Dermis blood vessel endothelial cell (primary cell): ENCODE measurements at regions not wholly inside any gene's neighbourhood (a gene's known extent, or its start where the extent isn't known, plus 50 kb on each side); places are given as distances from the start of the nearest gene placed in this dataset.
"Not testable (repeated sequence)": the region's sequence is repeated elsewhere in the genome, so short reads cannot be mapped to it uniquely, and the experiment has no call there.

Source experiments
- DNase-seq: peaks from one replicate; pipeline ENCODE4 v3.0.0; 2010

DNA sequence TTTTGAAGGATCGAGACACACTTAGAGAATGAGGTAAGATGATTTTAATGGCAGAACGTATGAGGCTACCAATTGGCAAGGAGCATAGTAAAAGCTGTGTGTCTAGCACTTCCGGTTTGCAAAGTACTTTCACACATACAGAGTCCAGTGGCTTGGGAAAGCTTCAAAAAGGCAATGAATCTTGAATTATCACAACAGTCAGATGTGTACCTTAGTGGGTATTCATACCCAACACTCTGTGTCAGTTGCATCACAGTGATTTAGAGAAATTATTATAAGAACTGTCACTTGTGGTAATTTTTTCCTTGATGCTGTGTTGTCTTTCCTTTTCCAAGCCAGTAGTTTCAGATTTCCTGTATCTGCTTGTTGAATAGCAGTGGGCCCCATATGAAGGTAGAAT lies 424.1 kb downstream of the PCNX1 start:
- peak; percentile 15 for DNase-seq

DNA sequence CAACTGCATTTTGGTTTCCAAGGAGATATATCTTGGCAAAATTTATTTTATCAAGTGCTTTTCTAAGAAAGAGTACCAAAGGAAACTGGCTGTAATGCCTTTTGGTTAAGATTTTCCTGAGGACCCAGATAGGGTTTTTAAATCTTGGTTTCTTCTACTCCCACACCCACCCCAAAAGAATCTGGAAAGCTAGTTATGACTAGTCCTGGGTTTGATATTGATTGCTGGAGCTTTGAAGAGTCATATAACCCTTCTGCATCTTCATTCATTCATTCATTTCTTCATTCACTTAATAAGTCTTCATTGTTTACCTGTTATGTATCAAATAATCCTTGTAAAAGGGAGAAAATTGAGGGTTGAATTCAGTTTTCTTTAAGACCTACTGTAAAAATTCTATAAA lies 425.2 kb downstream of the PCNX1 start:
- no peak for DNase-seq

DNA sequence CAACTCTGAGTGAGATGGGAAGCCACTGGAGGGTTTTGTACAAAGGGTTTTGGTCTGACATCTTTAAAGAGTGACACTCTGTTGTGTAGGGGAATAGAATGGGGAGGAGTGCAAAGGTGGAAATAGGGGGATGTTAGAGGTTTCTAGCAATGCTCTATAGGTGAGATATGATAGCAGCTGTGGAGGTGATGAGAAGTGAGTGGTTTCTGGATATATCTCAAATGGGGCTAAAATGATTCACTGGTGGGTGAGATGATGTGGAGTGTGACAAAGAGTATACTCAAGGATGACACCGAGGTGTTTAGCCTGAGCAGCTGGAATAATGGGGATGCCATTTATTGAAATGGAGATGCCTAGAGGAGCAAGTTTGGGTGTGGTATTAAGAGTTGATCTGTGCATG lies 426.4 kb downstream of the PCNX1 start:
- DNase-seq, result no peak

DNA sequence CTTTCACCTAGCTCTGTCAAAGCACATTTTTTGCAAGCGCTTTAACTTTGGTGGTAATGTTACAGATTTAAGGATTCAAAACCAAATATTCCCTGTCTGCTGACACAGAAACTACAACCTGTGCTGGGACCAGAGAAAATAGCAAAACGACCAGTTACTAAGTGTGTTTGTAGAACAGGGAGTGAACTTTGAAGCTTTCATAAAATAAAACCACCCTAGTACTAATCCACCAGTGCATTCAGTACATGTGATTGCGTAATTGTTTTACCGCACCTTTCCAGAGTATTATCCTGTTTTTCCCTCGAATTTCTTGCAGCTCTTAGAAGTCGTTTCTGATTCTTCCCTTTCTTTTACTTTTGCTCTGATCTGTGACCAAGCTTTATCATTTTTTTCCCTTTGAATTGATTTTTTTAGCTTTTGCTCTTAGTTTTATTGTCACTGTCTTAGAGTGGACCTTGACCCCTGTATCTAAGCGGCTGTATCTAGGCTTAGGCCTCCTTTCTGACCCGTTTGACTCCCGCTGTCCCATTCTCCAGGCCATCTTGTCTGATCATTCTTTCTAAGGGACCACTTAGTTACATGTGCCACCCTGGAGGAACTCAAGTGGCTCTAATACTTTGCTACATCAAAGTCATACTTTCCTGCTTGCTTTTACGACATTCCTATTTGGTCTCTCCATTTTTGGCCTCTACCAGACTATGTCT lies 429.4 kb downstream of the PCNX1 start:
- DNase-seq, result no peak

DNA sequence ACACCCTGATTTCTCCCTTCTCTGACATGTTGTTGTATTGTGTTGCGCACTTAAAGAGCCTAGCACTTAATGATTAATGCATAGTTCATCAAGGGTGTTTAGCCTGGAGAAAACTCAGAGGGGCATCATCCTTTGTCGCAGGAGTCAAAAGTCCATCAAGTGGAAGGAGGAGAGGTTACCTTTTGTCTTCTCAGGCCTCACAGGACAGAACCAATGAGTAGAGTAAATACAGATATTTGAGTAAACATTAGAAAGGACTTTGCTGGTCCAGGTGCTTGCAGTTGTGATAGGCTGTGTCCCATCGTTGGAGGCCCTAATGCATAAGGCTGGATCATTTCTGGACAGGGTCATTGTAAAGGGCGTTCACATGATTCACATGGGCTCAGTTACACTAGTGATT lies 430.9 kb downstream of the PCNX1 start:
- no peak for DNase-seq

DNA sequence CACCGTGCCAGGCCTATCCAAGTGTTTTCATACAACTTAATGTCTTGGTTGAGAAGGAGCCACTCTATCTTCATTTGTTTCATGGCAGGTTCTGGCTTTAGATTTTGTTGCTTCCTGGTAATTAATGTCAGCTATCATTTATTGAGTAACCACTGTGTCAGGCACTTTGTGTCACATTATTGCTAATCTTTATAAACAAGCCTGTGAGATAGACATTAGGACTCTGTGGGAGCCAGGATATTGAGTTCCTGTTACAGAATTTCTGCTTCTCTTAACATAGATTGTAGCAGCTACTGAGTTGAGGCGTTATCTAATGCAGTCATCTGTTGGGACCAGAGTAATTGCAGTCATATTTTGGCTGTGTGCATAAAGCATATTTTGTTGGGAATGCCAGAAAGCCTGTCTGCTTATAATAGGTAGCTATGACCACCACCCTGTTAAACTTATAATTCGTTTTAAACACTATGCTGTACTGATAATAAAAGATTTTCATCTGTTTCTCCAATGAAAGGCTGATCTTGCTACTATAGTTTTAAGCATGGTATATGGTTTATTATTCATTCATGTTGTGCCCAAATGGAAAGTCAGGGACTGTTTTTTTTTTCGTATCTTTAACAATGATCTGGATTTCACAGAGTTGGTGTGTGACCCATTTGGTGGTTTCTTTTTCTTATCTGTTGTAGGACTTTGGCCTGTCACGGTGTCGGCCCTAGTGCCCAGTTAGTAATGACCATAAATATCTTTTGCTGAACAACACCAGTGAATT lies 432.6 kb downstream of the PCNX1 start:
- DNase-seq, result peak; percentile 9

DNA sequence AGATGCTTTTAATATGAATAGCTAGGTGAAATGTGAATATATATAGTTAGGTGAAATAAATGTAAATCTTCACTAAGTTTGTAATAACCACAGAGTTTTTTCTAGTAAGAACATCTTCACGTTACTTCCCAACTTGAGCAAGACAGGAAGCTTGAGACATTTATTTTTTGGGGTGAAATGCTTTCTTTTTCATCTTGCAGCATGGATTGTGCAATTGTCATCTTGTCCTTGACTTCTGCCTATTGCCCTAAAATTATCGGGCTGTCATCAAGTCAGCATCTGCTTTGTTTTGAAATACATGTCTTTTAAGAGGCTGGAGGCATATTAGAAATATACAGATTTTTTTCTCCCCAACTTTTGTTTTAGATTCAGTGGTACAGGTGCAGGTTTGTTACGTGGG lies 433.9 kb downstream of the PCNX1 start:
- no peak for DNase-seq

DNA sequence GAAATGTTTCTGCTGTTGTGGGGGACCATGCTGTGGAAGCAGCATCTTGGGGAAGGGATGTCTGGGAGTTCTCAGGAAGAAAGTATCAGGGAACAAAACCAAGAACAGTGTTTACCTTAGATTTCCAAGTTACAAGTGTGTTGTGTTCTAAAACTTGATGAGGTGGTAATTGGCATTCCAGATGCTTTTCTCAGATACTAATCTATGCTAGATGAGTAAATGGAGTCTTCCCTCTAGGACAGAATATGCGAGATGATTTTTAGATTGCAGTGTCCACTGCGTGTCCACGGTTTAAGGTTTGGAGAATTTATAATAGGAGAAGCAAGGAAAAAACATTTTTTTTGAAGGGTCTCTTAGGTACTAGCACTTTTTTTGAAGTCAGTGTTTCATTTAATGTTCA lies 436.5 kb downstream of the PCNX1 start:
- no peak for DNase-seq

DNA sequence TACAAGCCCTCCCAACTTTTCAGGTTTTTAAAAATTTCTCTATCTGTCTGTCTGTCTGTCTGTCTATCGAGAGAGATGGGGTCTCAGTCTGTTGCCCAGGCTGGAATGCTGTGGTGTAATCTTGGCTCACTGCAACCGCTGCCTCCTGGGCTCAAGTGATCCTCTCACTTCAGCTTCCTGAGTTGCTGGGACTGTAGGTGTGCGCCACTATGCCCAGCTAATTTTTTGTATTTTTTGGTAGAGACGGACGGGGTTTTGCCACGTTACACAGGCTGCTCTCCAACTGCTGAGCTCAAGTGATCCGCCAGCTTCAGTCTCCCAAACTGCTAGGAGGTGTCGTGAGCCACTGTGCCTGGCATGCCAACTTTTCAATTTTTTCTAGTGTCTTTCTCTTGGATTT lies 437.2 kb downstream of the PCNX1 start:
- DNase-seq, result no peak

DNA sequence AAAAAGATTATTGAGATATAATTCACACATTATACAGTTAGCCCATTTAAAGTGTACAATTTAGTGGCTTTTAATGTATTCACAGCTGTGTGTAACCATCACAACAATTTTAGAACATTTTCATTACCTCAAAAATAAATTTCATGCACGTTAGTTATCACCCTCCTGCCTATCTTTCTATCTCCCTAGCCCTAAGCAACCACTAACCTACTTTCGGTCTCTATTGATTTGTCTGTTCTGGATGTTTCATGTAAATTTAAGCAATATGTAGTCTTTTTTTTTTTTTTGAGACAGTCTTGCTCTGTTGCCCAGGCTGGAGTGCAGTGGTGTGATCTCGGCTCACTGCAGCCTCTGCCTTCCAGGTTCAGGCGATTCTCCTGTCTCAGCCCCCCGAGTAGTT lies 439.4 kb downstream of the PCNX1 start:
- no peak for DNase-seq

DNA sequence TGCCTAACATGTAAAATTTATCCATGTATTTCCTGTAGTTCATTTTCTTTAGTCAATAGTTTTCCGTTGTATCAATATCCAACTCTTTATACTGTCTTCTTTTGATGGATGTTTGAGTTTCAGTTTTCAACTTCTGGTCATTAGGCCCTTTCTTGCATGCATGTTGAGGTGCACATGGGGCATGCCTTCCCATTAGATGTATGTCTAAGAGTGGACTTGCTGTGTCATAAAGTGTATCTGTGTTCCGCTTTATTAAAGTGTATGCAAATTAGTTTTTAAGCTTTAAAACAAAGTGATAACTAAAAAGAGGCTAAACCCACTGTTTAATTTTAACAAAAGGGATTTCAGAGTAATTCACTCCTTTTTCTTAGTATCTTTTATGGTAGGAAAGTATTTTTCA lies 441.1 kb downstream of the PCNX1 start:
- DNase-seq, result no peak

DNA sequence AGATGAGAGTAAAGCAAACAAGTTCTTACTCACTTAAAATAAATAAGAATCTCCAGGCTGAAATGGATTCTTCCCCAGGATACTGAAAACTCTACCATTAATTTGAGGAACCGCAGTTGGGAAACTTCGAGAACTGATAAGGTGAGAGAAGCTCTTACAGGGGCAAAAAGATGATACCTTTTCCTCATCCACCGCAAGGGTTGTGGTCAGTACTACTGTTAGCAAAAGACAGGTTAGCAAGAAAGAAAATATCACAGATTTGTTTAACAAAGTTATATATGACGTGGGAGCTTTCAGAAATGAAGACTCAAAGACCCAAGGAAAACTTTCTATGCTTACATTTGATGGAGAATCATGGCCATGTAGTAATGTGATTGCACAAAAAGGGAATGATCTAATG lies 441.6 kb downstream of the PCNX1 start:
- no peak for DNase-seq

DNA sequence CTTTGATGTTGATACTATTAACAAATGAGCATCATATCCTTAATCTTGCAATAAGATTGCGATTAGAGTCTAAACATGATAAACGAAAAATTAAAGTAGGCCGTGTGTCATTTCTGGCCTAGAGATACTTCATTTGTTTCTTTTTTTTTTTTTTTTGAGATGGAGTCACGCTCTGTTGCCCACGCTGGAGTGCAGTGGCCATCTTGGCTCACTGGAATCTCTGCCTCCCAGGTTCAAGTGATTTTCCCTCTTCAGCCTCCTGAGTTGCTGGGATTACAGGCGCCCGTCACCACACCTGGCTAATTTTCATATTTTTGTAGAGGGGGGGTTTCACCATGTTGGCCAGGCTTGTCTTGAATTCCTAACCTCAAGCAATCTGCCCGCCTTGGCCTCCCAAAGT lies 446.9 kb downstream of the PCNX1 start:
- DNase-seq, result no peak

DNA sequence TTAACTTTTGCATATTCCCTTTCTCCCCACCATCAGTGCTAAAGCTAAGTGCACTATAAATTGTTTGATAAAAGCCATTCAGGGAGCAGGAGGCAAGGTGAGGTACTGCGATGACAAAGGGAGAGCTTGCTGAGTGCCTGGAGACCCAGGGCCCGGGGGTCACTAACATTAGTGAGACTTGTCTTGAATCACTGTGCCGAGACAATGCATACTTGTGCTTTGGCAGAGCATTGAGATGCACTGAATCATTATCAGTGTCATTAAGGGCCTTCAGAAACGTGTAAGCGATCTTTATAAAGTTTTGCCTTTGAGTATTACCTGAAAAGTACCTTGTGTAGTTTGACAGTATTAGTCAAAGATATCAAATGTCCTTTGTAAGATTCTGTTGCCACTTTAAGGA lies 447.5 kb downstream of the PCNX1 start:
- DNase-seq, result no peak

DNA sequence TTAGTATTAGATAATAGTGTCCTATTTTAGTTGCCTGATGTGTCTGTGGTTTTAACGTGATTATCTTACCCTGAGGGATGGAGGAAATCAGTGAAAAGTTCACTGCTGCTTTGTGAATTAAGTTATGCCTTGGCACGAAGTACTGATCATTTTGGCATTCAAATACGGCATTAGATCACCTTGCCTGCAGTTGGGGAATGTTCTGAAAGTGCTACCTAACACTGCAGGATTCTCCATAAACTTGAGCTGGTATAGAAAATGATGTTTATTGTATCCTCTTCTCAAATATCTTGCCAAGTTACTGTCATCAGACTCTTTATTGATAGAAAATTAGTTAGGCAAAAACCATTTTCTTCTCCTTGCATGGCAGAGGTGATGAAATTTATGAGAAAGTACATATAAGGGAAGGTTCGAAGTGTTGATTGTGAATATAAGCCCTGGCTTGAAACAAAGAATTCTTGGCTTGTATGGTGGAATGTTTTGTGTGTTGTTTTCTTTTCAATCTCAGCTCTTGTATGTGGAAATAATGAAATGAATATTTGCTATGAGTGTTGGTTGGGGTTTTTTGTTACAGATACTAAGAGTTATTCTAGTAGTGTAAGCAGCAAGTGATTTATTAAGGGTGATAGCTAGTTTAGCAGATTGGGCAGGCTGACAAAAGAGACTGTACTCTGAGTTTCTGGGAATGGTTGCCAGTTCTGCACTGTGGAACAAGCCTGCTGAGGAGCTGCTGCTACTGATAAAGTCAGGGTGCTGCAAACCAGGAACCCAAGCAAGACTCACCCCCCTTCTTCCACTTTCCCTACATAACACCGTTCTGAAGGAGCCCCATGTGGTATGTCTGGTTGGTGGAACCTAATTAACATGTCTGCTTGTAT lies 448.3 kb downstream of the PCNX1 start:
- DNase-seq, result no peak

DNA sequence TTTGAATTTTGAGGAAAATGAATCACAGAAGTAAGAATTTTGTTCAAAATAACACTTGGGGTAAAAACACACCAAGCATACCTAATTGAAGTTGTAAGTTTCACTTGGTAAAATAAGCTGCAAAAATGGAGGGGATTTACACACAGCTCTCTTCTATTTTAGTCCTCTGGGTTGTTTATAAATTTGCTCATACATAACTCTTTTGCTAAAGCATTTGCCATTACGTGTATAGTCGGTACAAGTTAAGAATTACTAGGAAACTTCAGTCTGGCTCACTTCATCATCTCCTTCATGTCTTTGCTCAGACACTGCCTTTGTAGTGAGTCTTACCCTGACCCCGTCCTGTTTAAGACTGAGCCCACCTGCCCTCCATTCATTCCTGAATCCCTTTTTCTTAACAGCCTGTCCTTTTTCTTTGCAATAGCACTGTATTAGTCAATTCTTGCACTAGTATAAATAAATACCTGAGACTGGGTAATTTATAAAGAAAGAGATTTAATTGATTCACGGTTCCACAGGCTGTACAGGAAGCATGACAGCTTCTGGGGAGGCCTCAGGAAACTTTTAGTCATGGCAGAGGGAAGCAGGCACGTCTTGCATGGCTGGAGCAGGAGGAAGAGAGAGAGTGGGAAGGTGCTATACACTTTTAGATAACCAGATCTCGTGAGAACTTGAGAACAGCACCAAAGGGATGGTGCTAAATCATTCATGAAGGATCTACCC lies 451.1 kb downstream of the PCNX1 start:
- peak; percentile 11 for DNase-seq

DNA sequence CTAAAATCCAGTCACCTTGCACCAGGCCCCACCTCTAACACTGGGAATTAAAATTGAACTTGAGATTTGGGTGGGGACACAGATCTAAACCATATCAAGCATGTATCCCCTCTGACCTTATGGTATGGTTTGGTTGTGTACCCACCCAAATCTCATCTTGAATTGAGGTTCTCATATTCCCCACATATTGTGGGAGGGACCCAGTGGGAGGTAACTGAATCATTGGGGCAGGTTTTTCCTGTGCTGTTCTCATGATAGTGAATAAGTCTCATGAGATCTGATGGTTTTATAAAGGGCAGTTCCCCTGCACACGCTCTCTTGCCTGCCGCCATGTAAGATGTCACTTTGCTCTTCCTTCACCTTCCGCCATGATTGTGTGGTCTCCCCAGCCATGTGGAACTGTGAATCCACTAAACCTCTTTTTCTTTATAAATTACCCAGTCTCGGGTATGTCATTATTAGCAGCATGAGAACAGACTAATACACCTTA lies 451.7 kb downstream of the PCNX1 start:
- not testable (repeated sequence) for DNase-seq

DNA sequence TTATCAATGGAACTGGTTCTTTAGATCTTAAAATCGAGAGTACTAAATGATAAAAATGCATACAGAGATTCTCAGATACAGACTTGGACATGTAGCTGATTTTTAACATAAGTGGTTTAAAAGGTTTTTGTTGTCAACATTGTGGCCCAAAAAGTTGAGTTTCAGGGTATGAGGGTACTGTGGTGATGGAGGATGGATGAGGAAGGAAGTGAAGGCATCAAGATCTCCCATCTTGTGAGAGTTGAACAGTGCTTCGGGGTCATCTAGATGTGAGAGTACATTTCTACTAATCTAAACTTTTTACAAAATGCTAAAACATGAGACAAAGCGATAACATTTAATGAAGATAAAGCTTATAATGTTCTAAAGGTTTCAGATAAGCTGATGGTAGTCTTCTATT lies 452.6 kb downstream of the PCNX1 start:
- DNase-seq, result no peak

DNA sequence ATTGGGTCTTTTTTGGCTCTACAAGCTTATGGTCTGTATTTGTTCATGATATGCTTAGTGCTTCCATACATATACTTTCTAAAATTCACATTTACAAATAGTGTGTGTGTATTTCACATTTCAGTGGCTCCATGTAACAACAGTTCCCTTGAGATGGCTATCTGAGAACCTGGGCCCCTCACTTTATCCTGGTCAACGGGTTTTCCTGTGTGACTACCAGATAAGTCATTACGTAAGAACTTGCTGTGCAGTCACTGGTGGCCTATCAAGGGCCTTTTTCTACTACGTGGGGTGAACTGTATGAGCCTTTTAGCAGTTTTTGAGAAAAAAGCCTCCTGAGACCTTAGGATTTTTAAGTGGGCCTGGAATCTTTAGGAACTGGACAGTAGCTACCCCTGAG lies 454.1 kb downstream of the PCNX1 start:
- DNase-seq, result no peak

DNA sequence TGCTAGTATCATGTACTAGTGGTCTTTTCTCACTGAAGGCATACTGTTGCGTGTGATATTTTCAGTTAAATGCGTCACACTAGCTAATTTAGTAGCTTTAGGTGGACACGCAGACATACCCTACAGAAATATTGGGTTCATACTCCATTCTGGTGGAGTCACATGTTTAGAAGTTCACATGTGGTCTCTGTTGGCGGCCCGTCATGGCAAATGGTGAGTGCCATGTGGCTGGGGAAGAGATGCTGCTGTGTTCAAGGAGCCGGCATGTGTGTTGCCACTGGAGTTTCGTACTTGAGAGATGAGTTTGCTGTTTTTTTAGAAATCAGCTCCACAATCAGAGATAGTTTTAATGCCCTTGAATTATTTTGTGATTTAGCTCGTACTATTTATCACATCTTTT lies 454.6 kb downstream of the PCNX1 start:
- DNase-seq, result no peak

DNA sequence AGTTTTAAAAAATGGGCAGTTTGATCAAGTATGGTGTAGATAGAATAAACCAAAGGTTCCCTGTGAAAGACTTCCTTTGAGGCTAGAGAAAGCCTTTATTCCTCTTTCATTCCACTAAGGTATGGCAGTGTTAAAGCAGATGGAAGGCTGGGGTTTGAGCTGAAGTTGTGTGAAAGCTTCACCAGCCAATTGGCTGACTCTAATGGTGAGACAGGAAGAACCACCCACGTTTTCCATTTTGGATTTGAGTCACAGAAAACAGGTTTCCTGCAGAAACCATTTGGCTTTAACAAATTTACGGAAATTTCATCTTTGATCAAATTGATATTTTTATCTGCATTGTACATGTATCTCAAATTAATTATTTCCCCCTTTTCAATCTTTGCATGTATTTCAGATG lies 455.0 kb downstream of the PCNX1 start:
- no peak for DNase-seq

DNA sequence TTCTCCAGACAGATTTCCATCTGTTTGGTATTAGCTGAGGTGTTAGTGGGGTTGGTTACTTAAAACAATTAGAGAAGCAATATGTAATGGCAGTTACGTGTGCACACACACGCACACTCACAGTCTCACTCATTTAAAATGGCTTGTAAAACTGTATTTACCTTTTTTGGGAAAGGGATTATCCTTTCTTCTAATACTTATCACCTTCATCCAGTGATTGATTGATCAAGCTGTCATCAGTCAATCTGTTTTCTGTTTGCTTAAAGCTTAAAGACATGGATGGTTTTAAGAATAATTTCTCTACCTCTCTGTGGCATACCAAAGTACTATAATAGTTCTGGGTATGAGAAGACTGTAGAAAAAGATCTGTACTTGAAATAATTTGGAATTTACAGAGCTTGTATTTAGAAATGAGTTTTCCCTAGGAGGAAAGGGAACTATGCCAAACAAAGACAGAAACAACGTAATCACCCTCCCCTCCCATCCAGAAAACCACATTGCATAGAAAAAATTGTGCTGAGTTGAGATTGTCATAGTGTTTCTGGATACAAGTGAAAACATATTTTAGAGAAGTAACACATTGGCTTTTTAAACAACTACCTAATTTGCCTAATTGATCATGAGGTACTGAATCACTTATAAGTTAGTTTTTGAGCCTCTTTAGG lies 455.8 kb downstream of the PCNX1 start:
- no peak for DNase-seq
